ENCODE measurements at regions not wholly inside any gene's neighbourhood (a gene's known extent, or its start where the extent isn't known, plus 50 kb on each side); places are given as distances from the start of the nearest gene placed in this dataset.

- intact Hi-C loops (cut with micrococcal nuclease; ENCODE audit: unreplicated experiment): no loop called here
- no peak for DNase-seq
- Mint-ChIP-seq H3K27ac (ENCODE audit: unreplicated experiment) (no peak overlapping the region), H3K27me3 (ENCODE audit: insufficient read depth, unreplicated experiment) (peaks cover 5% of the 10 kb centered on the region), H3K4me3 (ENCODE audit: unreplicated experiment) (no peak overlapping the region), H3K9me3 (ENCODE audit: unreplicated experiment) (no peaks in the 10 kb centered on the region), H3K36me3 (ENCODE audit: insufficient read depth, unreplicated experiment) (no peaks in the 10 kb centered on the region), H3K4me1 (ENCODE audit: low read depth, unreplicated experiment) (no peaks in the 10 kb centered on the region)
- H3K4me3 ChIP-seq (ENCODE audit: low read depth, low read length): no peak overlapping the region
- H3K4me1 ChIP-seq: no peaks in the 10 kb centered on the region
- CTCF ChIA-PET: no interaction called here
- BruUV-seq (replicated peaks): no TSS peak
- H3K9me3 ChIP-seq: no peaks in the 10 kb centered on the region
- H3K27me3 ChIP-seq (replicated peaks; ENCODE audit: control insufficient read depth, insufficient read depth, low read length): no peaks in the 10 kb centered on the region
- no peaks in the 10 kb centered on the region for H3K36me3 ChIP-seq (ENCODE audit: control insufficient read depth, insufficient read depth, low read length)
- POLR2A ChIA-PET: no interaction called here
- no peak for TF ChIP-seq CTCF (IDR thresholded peaks at IDR 0.05; ENCODE audit: insufficient read depth in 1 of 2, low read depth in 1 of 2, low read length in 1 of 2, severe bottlenecking in 1 of 2, unreplicated experiment in 1 of 2)
These were observed 515.2 kb upstream of the POT1 start for GRCh38 chr7:125444864-125445263.

DNA sequence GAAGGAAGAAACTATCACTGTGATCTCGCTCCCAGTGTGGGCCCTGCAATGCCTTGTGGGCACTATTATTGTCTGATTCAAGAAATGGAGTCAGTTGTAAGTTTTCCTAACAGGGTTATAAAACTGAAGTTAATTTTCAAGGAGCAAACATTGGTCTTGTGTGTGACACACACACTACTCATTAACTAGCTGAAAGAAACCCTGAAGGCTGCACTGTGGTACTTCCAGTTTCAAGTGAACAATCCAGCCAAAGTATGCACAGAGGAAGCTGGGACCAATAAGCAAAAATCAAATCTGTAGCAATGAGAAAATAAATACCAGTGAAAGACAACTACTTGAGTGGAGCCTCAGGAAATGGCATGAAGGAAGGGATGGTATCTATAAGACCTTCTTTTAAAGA, 506.6 kb upstream of the POT1 start:
- no peaks in the 10 kb centered on the region for H3K9me3 Mint-ChIP-seq (ENCODE audit: unreplicated experiment)
- intact Hi-C loops (cut with micrococcal nuclease; ENCODE audit: unreplicated experiment): no loop called here
- POLR2A ChIA-PET: no interaction called here
- H3K36me3 Mint-ChIP-seq (ENCODE audit: insufficient read depth, unreplicated experiment): no peaks in the 10 kb centered on the region
- no peak overlapping the region for H3K4me3 Mint-ChIP-seq (ENCODE audit: unreplicated experiment)
- no peaks in the 10 kb centered on the region for H3K27me3 Mint-ChIP-seq (ENCODE audit: insufficient read depth, unreplicated experiment)
- BruUV-seq (replicated peaks): no TSS peak
- CTCF ChIA-PET: no interaction called here
- no peak for DNase-seq
- Histone ChIP-seq H3K27me3 (replicated peaks; ENCODE audit: control insufficient read depth, insufficient read depth, low read length) (no peaks in the 10 kb centered on the region), H3K4me3 (ENCODE audit: low read depth, low read length) (no peak overlapping the region), H3K4me1 (no peaks in the 10 kb centered on the region), H3K9me3 (no peaks in the 10 kb centered on the region), H3K36me3 (ENCODE audit: control insufficient read depth, insufficient read depth, low read length) (no peaks in the 10 kb centered on the region)
- H3K27ac Mint-ChIP-seq (ENCODE audit: unreplicated experiment): no peak overlapping the region
- no peak for TF ChIP-seq CTCF (IDR thresholded peaks at IDR 0.05; ENCODE audit: insufficient read depth in 1 of 2, low read depth in 1 of 2, low read length in 1 of 2, severe bottlenecking in 1 of 2, unreplicated experiment in 1 of 2)
- no peaks in the 10 kb centered on the region for H3K4me1 Mint-ChIP-seq (ENCODE audit: low read depth, unreplicated experiment)

GRCh38 chr7:125431349-125431748, 501.7 kb upstream of the POT1 start:
- no peaks in the 10 kb centered on the region for H3K9me3 ChIP-seq
- Mint-ChIP-seq H3K4me3 (ENCODE audit: unreplicated experiment) (no peak overlapping the region), H3K36me3 (ENCODE audit: insufficient read depth, unreplicated experiment) (no peaks in the 10 kb centered on the region), H3K27ac (ENCODE audit: unreplicated experiment) (no peak overlapping the region), H3K9me3 (ENCODE audit: unreplicated experiment) (no peaks in the 10 kb centered on the region), H3K4me1 (ENCODE audit: low read depth, unreplicated experiment) (no peaks in the 10 kb centered on the region), H3K27me3 (ENCODE audit: insufficient read depth, unreplicated experiment) (no peaks in the 10 kb centered on the region)
- no TSS peak for BruUV-seq (replicated peaks)
- H3K36me3 ChIP-seq (ENCODE audit: control insufficient read depth, insufficient read depth, low read length): no peaks in the 10 kb centered on the region
- CTCF ChIA-PET: no interaction called here
- H3K27me3 ChIP-seq (replicated peaks; ENCODE audit: control insufficient read depth, insufficient read depth, low read length): no peaks in the 10 kb centered on the region
- no peak overlapping the region for H3K4me3 ChIP-seq (ENCODE audit: low read depth, low read length)
- TF ChIP-seq CTCF (IDR thresholded peaks at IDR 0.05; ENCODE audit: insufficient read depth in 1 of 2, low read depth in 1 of 2, low read length in 1 of 2, severe bottlenecking in 1 of 2, unreplicated experiment in 1 of 2): no peak
- POLR2A ChIA-PET: no interaction called here
- intact Hi-C loops (cut with micrococcal nuclease; ENCODE audit: unreplicated experiment): no loop called here
- no peak for DNase-seq
- no peaks in the 10 kb centered on the region for H3K4me1 ChIP-seq

Measured in Caco-2 (cell line).